GM21528 (cell line): ENCODE measurements at regions not wholly inside any gene's neighbourhood (a gene's known extent, or its start where the extent isn't known, plus 50 kb on each side); places are given as distances from the start of the nearest gene placed in this dataset.

Experiments
- ATAC-seq: cut with Tn5 transposase; IDR thresholded peaks from one replicate; pipeline ENCODE4 v1.9.1; 2021; ENCODE audit warnings: mild to moderate bottlenecking, moderate library complexity; ENCODE audit not compliant: unreplicated experiment, low FRiP score

DNA sequence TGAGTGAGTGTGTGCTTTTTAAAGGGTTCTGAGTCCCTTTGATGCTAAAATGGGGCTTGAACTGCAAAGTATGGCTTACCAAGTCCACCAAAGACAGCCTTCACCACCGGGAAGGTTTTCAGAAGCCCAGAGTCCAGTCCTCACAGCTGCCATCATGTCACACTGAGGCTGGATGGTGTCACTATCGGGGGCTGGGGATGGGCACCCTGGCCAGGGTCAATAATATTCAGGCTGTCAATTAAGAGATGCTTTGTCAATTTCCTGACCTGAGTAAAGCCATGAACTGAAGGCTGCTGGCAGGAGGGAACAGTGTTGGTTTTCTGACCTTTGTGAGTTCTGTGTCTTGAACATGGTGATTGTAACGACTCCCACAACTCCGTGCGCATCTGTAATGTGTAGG lies 373.0 kb upstream of the B3GAT1 start:
- ATAC-seq = no peak

DNA sequence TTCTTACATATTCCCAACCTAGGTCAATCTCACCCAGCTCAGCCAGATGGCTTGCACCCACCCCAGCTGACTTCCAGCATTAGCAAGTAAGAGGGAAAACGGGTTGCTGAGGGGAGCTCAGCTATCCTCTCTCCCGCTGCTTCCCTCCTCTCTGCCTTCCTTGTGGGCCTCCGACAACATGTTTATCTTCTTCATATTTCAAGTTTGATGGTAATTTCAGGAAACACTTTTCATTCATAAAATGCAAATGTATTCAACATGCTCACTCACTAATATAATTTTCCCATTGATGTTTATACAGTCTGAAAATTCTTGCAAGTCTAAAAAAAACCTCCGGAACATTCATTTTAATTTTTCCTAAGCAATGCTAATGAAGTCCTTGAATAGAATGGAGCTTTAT lies 372.5 kb upstream of the B3GAT1 start:
- ATAC-seq = no peak

DNA sequence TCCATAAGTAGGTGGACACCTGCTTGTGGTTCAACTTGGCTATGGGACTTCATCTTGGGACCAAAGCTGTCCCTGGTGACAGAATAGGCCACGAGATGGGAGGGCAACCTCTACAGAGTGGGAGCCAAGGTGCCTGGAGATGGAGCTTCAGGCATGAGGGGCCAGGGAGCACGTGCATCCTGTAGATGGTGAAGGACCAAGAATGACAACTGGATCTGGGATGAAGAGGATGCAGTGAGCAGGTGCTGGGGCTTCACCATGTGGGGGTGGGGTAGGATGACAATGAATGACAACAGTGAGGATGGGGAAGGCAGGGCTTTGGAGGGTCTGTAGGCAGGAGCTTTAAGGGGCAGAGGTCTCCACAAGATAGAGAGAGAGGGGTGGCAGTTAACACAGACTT lies 372.0 kb upstream of the B3GAT1 start:
- no peak for ATAC-seq

DNA sequence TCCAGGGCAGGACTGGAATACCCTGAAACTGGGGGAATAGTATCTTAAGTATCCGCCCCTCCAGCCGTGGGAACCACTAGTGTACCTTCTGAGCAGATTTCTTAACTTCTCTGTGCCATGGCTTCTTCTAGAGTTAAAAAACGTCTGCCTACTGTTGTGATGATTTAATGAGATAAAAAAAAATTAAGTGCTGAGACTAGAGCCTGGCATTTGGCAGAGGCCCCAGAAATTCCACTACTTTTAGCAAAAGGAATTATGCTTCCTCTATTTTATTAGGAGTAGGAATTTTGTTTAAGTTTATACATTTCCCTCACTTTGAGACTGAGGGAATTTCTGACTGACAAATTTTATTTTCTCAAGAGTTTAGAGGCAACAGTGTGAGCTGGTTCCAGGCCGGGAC lies 371.2 kb upstream of the B3GAT1 start:
- no peak for ATAC-seq

DNA sequence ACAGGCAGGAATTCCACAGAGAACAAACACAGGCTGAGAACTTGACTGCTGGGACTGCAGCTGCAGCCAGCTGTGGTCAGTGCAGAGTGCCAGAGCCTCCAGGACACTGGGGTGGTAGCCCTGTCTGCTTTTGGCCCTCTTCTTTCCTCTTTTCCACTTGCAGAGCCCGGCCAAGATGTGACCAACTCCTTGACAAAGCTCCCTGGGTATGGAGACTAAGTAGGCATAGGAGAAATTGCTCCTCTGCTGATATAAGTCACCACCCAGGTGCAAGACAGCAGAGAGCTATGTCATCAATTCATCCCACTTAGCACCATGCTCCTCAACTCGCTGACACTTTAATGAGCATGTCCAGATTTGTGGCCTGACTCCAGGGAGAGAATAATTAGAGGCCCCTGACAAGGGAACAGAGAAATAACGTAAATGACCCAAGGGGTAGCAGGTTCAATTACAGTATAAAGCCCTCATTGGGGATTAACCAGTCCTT lies 369.4 kb upstream of the B3GAT1 start:
- no peak for ATAC-seq

DNA sequence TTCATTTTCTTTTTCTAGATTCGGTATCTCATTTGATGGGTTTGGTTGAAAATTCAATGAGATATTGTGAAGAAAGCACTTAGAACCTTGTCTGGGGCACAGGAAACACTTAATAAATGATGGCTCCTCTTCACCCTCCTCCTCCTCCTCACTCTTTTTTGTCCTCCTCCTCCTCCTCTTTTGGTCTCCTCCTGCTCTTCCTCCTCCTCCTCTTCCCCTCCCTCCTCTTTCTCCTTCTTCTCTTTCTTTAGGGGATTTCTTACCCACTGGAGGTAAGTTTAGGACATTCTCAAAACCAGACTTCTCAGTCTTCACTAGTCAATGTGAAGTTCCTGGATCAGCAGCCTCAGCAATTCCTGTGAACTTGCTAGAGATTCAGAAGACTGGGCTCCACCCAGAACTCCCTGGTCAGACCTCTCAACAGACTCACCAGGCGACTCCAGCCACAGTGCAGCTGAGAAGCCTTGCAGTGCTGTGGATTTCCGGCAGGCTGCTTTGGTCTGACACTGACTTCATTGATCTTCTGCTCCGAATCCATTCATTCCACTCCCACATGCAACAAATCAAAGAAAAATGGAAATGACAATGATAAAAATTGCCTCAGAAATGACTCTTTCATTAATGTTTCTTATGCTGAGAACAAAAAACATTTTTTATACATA lies 368.6 kb upstream of the B3GAT1 start:
- no peak for ATAC-seq

DNA sequence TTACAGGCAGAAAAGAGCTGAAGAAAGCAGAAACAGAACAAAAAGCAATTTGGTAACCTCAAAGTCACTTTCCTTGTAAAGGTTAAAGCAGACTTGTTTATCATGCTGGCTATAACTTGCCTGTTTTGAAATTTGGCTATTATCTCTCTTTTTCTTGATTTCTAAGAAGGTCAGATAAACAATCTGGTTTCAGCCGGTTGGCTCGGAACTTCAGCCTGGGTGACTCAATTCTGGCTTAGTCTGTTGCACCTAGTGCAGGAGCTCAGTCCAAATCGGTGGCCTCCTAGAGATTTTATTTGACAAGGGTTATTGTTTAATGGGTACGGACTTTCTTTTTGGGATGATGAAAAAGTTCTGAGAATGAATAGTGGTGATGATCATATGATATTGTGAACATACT lies 367.1 kb upstream of the B3GAT1 start:
- no peak for ATAC-seq

DNA sequence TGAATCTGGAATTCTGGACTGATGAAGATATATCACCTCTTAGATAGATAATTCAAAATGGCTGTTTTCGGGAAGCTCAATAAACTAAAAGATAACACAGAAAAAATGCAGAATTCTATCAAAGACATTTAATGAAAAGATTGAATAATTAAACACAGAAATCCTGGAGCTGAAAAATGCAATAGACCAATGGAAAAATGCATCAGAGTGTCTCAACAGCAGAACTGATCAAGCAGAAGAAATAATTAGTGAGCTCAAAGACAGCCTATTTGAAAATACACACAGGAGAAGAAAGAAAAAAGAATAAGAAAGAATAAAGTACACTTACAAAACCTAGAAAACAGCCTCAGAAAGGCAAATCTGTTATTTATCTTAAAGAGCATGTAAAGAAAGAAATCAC lies 356.4 kb upstream of the B3GAT1 start:
- ATAC-seq = no peak

DNA sequence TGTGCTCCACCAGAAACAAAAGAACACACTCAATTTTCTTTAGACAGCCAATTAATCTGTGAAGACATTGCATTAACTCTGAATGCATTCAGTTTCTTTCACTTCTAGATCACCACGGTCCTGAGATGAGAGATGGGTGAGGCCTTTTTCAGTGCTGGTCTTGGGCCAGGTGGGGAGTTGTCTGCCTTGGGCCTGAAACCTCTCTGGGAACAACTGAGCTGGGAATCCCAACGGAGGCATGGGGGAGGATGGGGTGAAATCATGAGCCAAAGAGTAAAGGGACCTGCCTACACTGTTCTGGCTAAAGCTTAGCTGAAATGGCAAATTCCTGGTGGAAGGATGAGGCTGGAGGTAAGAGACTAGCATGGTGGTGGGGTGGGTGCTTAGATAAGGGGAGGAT lies 353.5 kb upstream of the B3GAT1 start:
- no peak for ATAC-seq

DNA sequence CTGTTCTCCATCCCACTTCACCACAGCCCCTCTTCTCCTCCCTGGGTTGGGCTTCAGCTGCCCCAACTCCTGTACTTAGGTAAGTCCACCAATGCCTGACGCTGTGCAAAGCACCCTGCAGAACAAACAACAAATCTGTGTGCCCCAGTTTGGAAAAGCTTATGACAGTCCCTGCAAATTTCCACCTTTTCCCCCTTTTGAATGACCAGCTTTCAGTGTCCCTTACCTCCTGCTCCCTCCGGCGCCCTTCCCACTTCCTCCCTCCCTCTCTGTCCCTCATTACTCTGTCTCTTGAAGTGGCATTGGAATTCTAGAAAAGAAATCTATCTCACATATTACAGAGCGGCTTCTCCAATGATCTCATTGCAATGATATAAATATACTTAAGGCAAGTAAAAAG lies 352.9 kb upstream of the B3GAT1 start:
- ATAC-seq = no peak

DNA sequence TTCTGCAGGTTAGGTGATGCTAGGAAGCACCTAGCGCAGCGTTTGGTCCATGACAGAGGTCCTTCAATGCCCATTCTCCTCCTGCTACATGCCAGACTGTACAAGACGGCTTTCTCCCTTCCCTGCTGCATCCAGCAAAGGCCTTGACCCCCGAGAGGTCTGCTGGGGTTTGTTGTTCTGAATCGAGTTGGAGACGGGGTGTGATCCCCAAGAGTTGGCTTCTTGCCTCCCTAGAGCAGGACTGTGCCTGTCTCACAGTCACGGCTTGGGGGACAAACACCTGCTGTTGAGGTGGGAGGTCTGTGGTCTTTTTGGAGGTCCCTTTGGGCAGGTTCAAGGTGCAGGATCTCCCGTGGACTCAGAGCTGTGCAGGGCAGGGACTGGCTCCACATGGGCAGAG lies 352.3 kb upstream of the B3GAT1 start:
- no peak for ATAC-seq

DNA sequence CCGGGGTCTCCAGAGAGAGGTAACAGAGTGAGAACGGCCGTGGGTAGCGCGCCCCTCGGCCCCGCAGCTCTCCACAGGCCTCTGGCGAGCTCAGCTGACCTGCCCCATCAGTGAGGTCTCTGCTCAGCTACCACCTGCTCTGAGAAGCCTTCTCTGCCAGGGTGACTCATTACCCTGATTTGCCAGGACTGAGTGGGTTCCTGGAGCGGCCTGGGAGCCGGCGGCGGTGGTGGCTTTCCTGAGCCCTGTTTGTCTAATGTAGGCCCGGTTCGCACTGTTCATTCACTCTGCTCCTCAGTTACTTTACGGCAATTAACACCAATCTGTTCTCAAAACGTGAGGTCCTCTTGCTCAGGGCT lies 351.0 kb upstream of the B3GAT1 start:
- no peak for ATAC-seq

DNA sequence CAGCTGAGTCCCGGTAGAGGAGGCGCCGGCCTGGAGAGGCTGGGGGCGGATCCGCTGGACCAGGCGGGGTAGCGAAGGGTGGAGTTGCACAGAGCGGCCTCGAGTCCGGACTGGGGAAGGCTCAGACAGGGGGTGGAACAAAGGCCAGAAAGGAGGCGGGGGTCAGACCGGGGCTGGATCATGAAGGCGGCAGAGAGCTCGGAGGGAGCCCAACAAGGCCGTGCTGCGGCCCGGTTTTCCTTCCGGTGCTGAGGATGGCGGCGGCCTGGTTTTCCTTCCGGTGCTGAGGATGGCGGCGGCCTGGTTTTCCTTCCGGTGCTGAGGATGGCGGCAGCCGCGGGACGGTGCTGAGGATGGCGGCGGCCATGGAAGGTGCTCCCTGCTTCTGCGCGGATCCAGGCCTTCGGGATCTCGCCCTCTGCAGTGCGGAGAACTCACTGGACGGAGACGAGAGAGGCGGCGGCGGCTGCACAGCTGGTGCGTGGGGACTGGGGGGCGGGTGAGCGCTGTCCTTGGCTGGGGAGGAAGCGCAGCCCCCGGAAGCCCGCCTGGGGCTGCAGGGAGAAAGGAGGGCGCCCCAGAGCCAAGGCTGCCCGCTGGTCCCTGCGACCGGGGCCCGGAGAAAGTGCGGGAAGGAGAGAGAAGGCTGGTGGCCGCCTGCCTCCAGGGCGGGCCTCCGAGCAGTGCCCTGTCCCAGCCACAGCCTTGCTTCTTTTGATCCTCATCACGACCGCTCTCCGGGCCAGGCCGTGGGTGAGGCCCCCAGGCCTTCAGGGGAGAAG lies 350.4 kb upstream of the B3GAT1 start:
- ATAC-seq = no peak

DNA sequence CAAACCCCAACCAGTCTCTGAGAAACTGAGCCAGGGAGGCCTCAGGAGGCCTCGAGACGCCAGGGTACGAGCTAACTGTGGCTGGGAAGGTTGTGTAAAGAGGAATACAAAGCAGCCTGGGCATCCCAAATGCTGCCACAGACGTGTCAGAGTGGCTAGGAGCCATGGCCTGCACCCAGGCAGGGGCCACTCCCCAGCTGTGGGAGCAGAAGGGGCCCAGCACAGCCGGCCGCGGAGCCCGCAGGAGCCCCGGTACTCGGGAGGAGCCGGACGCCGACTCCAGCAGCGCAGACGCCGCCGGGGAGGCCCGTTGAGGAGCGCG lies 349.8 kb upstream of the B3GAT1 start:
- ATAC-seq = no peak

DNA sequence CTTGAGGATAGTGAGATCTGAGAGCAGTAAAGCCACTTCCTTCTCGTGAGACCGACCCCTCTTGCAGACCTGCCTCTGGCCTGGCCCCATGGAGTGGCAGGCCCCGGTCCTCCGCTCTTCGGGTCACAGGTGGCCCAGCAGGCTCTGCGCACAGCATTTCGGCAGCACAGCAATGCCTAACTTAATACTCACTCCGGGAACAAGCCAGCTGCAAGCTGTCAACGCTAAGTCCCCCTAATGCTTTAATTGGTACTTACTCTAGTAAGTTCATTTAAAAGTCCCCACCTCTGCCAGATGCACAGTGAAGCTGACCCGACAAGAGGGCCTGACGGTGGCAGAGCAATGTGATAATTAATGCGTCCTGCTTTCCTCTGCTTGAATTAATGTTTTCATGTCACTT lies 349.3 kb upstream of the B3GAT1 start:
- no peak for ATAC-seq

DNA sequence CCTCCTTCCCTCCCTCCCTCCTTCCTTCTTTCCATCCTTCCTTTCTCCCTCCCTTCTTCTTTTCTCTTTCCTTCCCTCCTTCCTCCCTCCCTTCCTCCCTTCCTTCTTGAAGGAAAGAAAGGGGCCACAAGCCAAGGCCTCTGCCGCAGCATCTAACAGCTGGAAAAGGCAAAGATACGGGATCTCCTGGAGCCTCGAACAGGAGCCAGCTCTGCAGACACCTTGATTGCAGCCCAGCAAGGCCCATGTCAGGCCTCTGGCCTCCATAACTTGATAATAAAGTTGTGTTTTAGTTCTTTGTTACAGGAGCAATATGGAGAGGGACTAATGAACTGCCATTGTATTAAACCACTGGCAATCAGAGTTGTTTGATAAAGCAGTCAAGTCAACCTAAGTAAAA lies 348.9 kb upstream of the B3GAT1 start:
- ATAC-seq = no peak

DNA sequence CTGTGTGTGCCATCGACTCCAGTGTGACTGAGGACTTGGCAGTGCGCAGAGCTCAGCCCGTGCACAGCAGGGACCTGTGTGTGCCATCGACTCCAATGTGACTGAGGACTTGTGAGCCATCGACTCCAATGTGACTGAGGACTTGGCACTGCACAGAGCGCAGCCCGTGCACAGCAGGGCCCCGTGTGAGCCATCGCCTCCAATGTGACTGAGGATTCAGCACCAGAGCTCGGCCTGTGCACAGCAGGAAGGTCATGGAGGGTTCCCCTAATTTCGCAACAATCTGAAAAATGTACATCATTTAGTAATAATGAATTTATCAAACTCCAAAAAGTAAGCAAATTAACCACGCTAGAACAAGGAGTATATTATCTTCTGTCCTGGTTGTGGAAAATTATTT lies 348.3 kb upstream of the B3GAT1 start:
- no peak for ATAC-seq

DNA sequence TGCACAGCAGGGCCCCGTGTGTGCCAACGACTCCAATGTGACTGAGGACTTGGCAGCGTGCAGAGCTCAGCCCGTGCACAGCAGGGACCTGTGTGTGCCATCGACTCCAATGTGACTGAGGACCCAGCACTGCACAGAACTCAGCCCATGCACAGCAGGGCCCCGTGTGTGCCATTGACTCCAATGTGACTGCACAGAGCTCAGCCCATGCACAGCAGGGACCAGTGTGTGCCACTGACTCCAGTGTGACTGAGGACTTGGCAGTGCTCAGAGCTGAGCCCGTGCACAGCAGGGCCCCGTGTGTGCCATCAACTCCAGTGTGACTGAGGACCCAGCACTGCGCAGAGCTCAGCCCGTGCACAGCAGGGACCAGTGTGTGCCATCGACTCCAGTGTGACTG lies 347.8 kb upstream of the B3GAT1 start:
- no peak for ATAC-seq

DNA sequence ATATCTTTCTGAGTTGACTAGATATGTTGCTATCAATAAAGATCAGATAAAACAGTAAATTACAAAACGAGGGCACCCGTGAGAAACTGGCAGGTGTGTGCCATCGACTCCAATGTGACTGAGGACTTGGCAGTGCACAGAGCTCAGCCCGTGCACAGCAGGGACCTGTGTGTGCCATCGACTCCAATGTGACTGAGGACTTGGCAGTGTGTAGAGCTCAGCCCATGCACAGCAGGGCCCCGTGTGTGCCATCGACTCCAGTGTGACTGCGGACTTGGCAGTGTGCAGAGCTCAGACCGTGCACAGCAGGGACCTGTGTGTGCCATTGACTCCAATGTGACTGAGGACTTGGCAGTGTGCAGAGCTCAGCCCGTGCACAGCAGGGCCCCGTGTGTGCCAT lies 347.2 kb upstream of the B3GAT1 start:
- ATAC-seq = no peak

DNA sequence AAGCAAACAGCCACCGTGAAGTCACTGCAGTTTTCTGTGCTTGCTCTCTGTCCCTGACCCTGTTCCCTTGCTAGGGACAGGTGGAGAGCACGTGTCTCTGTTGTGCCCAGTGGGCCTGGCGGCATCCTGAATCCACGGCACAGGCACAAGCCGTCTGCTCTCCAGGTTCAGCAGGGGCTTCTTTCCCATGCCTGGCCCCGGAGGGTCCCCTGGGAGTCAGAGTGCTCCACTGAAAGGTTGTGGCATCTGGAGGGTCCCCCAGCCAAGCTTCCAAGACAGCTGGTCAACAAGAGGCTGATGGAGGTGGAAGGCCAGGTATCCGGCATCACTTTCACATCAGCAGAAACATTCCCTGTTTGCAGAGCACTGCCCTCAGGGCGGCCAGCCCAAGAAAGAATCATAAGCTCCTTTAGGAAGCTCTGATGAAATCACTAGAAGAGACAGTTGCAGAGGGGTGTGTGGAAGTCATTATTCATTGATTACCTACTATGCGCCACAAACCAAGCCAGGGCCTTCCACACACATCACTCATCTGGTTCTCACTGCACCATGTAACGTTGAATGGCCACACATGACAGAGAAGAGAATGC lies 346.4 kb upstream of the B3GAT1 start:
- ATAC-seq = no peak

DNA sequence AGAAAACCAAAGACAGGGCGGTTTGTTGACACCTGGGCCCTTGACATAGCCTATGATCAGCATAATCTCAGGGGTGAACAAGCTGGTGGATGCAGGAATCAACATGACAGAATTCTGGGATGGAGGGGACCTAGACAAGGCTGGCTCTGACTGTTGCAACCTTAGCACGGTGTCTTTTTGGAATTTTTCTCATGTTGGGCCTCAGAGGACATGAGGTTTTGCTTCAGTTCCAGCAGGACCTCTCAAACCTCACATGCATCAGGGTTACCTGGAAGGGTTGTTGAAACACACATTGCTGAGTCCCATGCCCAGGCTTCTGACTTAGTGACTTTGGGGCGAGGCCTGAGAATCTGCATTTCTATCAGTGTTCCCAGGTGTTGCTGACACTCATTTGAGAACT lies 345.6 kb upstream of the B3GAT1 start:
- ATAC-seq = no peak
